ENCODE measurements at regions not wholly inside any gene's neighbourhood (a gene's known extent, or its start where the extent isn't known, plus 50 kb on each side); places are given as distances from the start of the nearest gene placed in this dataset.

DNA sequence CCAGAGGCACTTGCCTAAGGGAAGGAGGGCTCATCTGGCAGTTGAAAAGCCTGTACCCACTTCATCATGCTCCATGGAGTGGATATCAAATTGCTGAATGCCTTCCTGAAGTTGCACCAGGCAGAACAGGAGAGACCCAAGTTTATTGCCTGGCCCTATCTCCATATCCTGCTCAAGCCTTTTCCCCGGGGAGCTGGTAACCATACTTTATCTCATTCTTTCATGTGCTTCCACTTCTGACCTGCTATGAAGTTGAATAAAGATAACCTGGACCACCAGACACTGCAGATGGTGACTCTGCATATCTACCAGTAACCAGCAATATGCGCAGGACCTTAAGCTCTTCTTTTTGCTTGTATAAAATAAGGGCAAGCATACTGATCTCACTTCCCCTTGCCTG, 1397.5 kb upstream of the CDH6 start:
- ATAC-seq (ENCODE audit: low FRiP score) (no peak), DNase-seq (ENCODE audit: low spot score) (no peak)
- TF ChIP-seq, protein P1, sequence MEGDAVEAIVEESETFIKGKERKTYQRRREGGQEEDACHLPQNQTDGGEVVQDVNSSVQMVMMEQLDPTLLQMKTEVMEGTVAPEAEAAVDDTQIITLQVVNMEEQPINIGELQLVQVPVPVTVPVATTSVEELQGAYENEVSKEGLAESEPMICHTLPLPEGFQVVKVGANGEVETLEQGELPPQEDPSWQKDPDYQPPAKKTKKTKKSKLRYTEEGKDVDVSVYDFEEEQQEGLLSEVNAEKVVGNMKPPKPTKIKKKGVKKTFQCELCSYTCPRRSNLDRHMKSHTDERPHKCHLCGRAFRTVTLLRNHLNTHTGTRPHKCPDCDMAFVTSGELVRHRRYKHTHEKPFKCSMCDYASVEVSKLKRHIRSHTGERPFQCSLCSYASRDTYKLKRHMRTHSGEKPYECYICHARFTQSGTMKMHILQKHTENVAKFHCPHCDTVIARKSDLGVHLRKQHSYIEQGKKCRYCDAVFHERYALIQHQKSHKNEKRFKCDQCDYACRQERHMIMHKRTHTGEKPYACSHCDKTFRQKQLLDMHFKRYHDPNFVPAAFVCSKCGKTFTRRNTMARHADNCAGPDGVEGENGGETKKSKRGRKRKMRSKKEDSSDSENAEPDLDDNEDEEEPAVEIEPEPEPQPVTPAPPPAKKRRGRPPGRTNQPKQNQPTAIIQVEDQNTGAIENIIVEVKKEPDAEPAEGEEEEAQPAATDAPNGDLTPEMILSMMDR (IDR thresholded peaks at IDR 0.05): no peak

DNA sequence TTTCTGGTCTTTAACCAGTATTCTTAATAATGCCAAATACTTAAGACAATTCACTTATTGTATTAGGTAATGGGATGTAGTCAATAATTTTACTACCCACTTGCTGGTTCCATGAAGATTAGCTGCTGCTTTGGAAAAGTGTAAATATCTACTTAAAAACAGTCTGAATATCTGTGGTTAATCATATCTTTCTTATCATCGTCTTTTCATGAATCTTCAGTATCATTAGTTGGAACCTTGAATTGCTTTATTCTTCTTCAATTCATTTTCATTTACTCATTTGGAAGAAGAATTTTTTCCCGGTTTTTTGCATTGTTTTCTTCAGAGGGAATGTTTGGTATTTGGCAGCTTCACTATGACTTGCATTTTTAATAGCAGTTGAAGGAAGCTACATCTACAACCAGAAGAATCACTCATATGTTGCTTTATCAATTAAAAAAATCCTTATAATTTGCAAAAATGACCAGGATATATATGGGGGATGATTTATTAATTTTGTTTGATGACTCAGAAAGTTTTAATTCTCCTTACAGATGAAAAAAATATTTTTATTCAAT, 1398.3 kb upstream of the CDH6 start:
- no peak for DNase-seq (ENCODE audit: low spot score)
- ATAC-seq (ENCODE audit: low FRiP score): no peak
- TF ChIP-seq, protein P1 (IDR thresholded peaks at IDR 0.05): no peak

DNA sequence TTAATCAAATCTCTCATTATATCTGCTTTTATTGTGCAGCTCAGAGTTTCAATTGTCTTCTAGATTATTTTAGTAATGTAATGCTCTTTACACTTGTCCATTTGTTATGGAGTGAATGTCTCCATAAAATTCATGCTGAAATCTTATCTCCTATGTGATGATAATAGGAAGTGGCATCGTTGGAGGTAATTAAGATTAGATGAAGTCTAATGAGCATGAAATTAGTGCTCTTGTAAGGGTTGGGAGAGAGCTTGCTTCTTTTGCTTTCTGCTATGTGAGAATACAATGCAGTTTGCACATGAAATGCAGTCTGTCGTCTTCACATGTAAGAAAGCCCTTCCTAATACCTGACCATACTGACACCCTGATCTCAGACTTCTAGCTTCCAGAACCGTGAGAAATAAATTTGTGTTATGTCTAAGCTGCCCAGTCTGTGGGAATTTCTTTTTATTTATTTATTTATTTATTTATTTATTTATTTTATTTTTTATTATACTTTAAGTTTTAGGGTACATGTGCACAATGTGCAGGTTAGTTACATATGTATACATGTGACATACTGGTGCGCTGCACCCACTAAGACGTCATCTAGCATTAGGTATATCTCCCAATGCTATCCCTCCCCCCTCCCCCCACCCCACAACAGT, 1399.2 kb upstream of the CDH6 start:
- TF ChIP-seq, protein P1 (IDR thresholded peaks at IDR 0.05): no peak
- ATAC-seq (ENCODE audit: low FRiP score): no peak
- DNase-seq (ENCODE audit: low spot score): no peak

DNA sequence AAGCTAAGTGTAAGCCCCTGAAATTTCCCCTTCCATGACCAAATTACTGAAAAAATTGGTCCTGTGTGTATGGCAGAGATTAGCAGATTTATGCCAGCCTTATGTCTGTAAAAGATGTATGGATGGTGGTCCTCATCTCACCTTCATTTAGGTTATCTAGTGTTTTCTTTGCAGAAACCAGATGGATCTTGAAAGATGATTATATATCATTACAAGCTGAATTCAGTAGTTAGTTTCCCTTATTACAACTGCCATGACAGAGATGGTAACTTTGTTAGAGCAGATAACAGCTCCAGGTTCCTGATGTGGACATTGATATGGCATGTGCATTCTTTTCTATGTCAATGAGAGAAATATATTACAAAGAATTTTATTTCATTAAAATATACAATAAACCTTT, 1403.2 kb upstream of the CDH6 start:
- no peak for ATAC-seq (ENCODE audit: low FRiP score)
- TF ChIP-seq, protein P1 (IDR thresholded peaks at IDR 0.05): no peak

DNA sequence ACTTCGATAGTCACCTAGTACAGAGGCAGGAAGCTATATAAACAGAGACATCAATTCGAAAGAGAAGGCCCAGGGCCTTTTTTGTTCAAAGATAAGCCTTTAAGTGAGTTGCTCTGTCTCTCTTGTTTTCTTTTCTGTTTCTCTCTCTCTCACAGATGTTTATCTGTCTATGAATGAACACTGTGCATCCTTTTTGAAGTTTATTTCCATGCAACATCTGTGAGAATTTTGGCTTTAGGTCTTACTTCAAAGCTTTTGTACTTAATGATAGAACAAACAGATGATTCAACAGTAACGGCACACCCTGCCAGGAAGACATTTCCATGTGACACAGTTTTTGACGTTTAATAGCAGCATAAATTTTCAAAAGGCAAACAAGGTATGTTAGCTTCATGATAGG, 1413.1 kb upstream of the CDH6 start:
- no peak for ATAC-seq (ENCODE audit: low FRiP score)
- no peak for DNase-seq (ENCODE audit: low spot score)
- TF ChIP-seq, protein P1 (IDR thresholded peaks at IDR 0.05): no peak

More for the DNA sequence above, 1403.2 kb upstream of the CDH6 start:
- DNase-seq (ENCODE audit: low spot score): no peak

DNA sequence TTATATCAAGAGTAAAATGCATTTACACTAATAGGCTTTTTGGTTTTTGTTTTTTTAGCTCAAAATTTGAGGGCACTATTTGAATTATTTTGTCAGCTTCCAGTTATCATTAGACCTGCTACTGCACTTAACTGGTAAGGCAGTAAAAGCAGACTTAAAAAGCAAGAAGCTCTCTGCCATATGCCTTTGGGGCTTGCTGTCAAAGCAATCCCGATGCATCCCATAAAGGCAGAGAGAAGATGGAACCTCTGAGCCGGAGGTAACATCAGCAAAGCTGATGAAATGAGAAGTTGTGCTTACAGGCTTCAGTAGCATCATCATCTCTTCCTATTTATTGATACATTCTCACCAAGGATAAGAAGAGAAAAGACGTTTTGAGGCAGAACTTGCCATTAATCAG, 1414.3 kb upstream of the CDH6 start:
- DNase-seq (ENCODE audit: low spot score) (no peak), ATAC-seq (ENCODE audit: low FRiP score) (no peak)
- TF ChIP-seq, protein P1 (IDR thresholded peaks at IDR 0.05): no peak

DNA sequence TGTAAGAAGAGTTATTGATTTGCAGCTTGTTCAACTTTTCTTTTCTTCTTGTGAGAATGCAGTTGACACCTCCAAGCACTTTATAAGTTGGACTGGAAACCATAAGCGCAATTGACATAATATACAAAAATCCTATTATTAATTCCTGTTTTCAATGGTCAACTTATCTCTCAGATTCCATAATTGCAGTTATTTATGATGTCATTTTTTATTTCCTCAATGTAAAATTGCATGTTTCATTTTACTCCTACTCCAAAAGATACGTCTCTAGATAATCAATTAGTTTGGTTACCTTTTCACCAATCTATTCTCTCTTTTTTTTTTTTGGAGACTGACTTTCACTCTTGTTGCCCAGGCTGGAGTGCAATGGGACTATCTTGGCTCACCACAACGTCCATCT, 1416.1 kb upstream of the CDH6 start:
- ATAC-seq (ENCODE audit: low FRiP score): no peak
- TF ChIP-seq, protein P1 (IDR thresholded peaks at IDR 0.05): no peak
- DNase-seq (ENCODE audit: low spot score): no peak
